ENCODE measurements at regions not wholly inside any gene's neighbourhood (a gene's known extent, or its start where the extent isn't known, plus 50 kb on each side); places are given as distances from the start of the nearest gene placed in this dataset.
"Not testable (repeated sequence)": the region's sequence is repeated elsewhere in the genome, so short reads cannot be mapped to it uniquely, and the experiment has no call there.

- H4K20me1 ChIP-seq (ENCODE audit: insufficient read depth, low read length, poor library complexity, severe bottlenecking), result no peaks in the 10 kb centered on the region
- no peaks in the 10 kb centered on the region for H3K27me3 ChIP-seq (ENCODE audit: insufficient read depth, low read length, poor library complexity, severe bottlenecking)
- H2AFZ ChIP-seq (ENCODE audit: low read length), result no peak overlapping the region
- no peak overlapping the region for H3K9ac ChIP-seq (ENCODE audit: low read depth, low read length, poor library complexity, severe bottlenecking)
- no peaks in the 10 kb centered on the region for H3K4me1 ChIP-seq (ENCODE audit: insufficient read depth, low read length, poor library complexity, severe bottlenecking)
- no peaks in the 10 kb centered on the region for H3K9me2 ChIP-seq (replicated peaks; ENCODE audit: low read depth, low read length)
- no peaks in the 10 kb centered on the region for H3K79me2 ChIP-seq (ENCODE audit: insufficient read depth, low read length)
- H3K4me2 ChIP-seq (ENCODE audit: low read depth, low read length, poor library complexity, severe bottlenecking), result no peak overlapping the region
- no peaks in the 10 kb centered on the region for H3K36me3 ChIP-seq (ENCODE audit: insufficient read depth, low read length)
- H3F3A ChIP-seq (ENCODE audit: low read depth), result no peaks in the 10 kb centered on the region
- no peak for TF ChIP-seq CTCF (conservative IDR thresholded peaks at IDR 0.05; ENCODE audit: low read length)
- no peak for TF ChIP-seq EZH2phosphoT487 (IDR thresholded peaks at IDR 0.05; ENCODE audit: borderline replicate concordance)
- H3K4me3 ChIP-seq (ENCODE audit: low read length, poor library complexity, severe bottlenecking), result no peak overlapping the region
- peaks cover 24% of the 10 kb centered on the region; the same call in 1 of the 2 replicates for H3K9me3 ChIP-seq (ENCODE audit: insufficient read depth, low read depth, low read length)
Measured at GRCh38 chr11:135017296-135017695, 605.3 kb upstream of the B3GAT1 start.

- H3K9me3 ChIP-seq (ENCODE audit: insufficient read depth, low read depth, low read length), result peaks cover 19% of the 10 kb centered on the region; the same call in 1 of the 2 replicates
- no peaks in the 10 kb centered on the region for H4K20me1 ChIP-seq (ENCODE audit: insufficient read depth, low read length, poor library complexity, severe bottlenecking)
- H3K79me2 ChIP-seq (ENCODE audit: insufficient read depth, low read length), result no peaks in the 10 kb centered on the region
- no peaks in the 10 kb centered on the region for H3K27me3 ChIP-seq (ENCODE audit: insufficient read depth, low read length, poor library complexity, severe bottlenecking)
- no peaks in the 10 kb centered on the region for H3F3A ChIP-seq (ENCODE audit: low read depth)
- H3K4me1 ChIP-seq (ENCODE audit: insufficient read depth, low read length, poor library complexity, severe bottlenecking), result no peaks in the 10 kb centered on the region
- H3K9me2 ChIP-seq (replicated peaks; ENCODE audit: low read depth, low read length), result no peaks in the 10 kb centered on the region
- TF ChIP-seq CTCF (conservative IDR thresholded peaks at IDR 0.05; ENCODE audit: low read length), result no peak
- TF ChIP-seq EZH2phosphoT487 (IDR thresholded peaks at IDR 0.05; ENCODE audit: borderline replicate concordance), result no peak
- H3K4me2 ChIP-seq (ENCODE audit: low read depth, low read length, poor library complexity, severe bottlenecking), result no peak overlapping the region
- no peak overlapping the region for H2AFZ ChIP-seq (ENCODE audit: low read length)
- H3K4me3 ChIP-seq (ENCODE audit: low read length, poor library complexity, severe bottlenecking), result no peak overlapping the region
- H3K36me3 ChIP-seq (ENCODE audit: insufficient read depth, low read length), result no peaks in the 10 kb centered on the region
- H3K9ac ChIP-seq (ENCODE audit: low read depth, low read length, poor library complexity, severe bottlenecking), result no peak overlapping the region
Measured at GRCh38 chr11:135015966-135016365, 603.9 kb upstream of the B3GAT1 start.

GRCh38 chr11:135011313-135011712, 599.3 kb upstream of the B3GAT1 start:
- H3F3A ChIP-seq (ENCODE audit: low read depth); H3K9ac ChIP-seq (ENCODE audit: low read depth, low read length, poor library complexity, severe bottlenecking): not testable (repeated sequence)

GRCh38 chr11:135009125-135009524, 597.1 kb upstream of the B3GAT1 start:
- TF ChIP-seq EZH2phosphoT487 (IDR thresholded peaks at IDR 0.05; ENCODE audit: borderline replicate concordance) (no peak), CTCF (conservative IDR thresholded peaks at IDR 0.05; ENCODE audit: low read length) (no peak)
- no peaks in the 10 kb centered on the region for H3K9me2 ChIP-seq (replicated peaks; ENCODE audit: low read depth, low read length)
- H2AFZ ChIP-seq (ENCODE audit: low read length), result no peak overlapping the region
- H3K9ac ChIP-seq (ENCODE audit: low read depth, low read length, poor library complexity, severe bottlenecking), result no peak overlapping the region
- no peaks in the 10 kb centered on the region for H4K20me1 ChIP-seq (ENCODE audit: insufficient read depth, low read length, poor library complexity, severe bottlenecking)
- H3K4me2 ChIP-seq (ENCODE audit: low read depth, low read length, poor library complexity, severe bottlenecking), result no peak overlapping the region
- H3K79me2 ChIP-seq (ENCODE audit: insufficient read depth, low read length), result no peaks in the 10 kb centered on the region
- no peaks in the 10 kb centered on the region for H3K4me1 ChIP-seq (ENCODE audit: insufficient read depth, low read length, poor library complexity, severe bottlenecking)
- no peaks in the 10 kb centered on the region for H3K27me3 ChIP-seq (ENCODE audit: insufficient read depth, low read length, poor library complexity, severe bottlenecking)
- no peaks in the 10 kb centered on the region for H3F3A ChIP-seq (ENCODE audit: low read depth)
- no peak overlapping the region for H3K4me3 ChIP-seq (ENCODE audit: low read length, poor library complexity, severe bottlenecking)
- peaks cover 25% of the 10 kb centered on the region; the same call in 1 of the 2 replicates for H3K9me3 ChIP-seq (ENCODE audit: insufficient read depth, low read depth, low read length)
- H3K36me3 ChIP-seq (ENCODE audit: insufficient read depth, low read length), result no peaks in the 10 kb centered on the region

More at GRCh38 chr11:135011313-135011712, 599.3 kb upstream of the B3GAT1 start:
- H3K36me3 ChIP-seq (ENCODE audit: insufficient read depth, low read length); H2AFZ ChIP-seq (ENCODE audit: low read length); H3K9me2 ChIP-seq (replicated peaks; ENCODE audit: low read depth, low read length); H3K4me3 ChIP-seq (ENCODE audit: low read length, poor library complexity, severe bottlenecking); H3K4me2 ChIP-seq (ENCODE audit: low read depth, low read length, poor library complexity, severe bottlenecking); H3K27me3 ChIP-seq (ENCODE audit: insufficient read depth, low read length, poor library complexity, severe bottlenecking); H4K20me1 ChIP-seq (ENCODE audit: insufficient read depth, low read length, poor library complexity, severe bottlenecking); H3K79me2 ChIP-seq (ENCODE audit: insufficient read depth, low read length); H3K4me1 ChIP-seq (ENCODE audit: insufficient read depth, low read length, poor library complexity, severe bottlenecking): not testable (repeated sequence)
- peaks cover 22% of the 10 kb centered on the region; the same call in 1 of the 2 replicates for H3K9me3 ChIP-seq (ENCODE audit: insufficient read depth, low read depth, low read length)

All from Loucy (cell line).